CD14-positive monocyte (primary cell): ENCODE measurements at regions not wholly inside any gene's neighbourhood (a gene's known extent, or its start where the extent isn't known, plus 50 kb on each side); places are given as distances from the start of the nearest gene placed in this dataset.
"Not testable (repeated sequence)": the region's sequence is repeated elsewhere in the genome, so short reads cannot be mapped to it uniquely, and the experiment has no call there.

Experiments used
- DNase-seq, 3 donors: peaks; one replicate each; pipeline ENCODE4 v3.0.0-alpha.2; 2011 to 2022
- H2AFZ ChIP-seq: 2 replicates; pipeline ENCODE4 v1.6.0; 2012; ENCODE audit warnings: mild to moderate bottlenecking, low read depth, low read length, inconsistent platforms; ENCODE audit not compliant: insufficient read depth, poor library complexity, severe bottlenecking
- H3K27ac ChIP-seq, 2 donors: 1 replicate in 1 of 2; 2 replicates in 1 of 2; pipeline ENCODE4 v1.5.1; 2012 to 2013; ENCODE audit warnings: low read length in 2 of 2, control low read depth in 1 of 2, inconsistent platforms in 1 of 2, low read depth in 1 of 2, mild to moderate bottlenecking in 1 of 2
- H3K27me3 ChIP-seq, 2 donors: one replicate each; pipeline versions ENCODE4 v1.6.0 to v1.6.1; 2011 to 2013; ENCODE audit warnings: low read length in 2 of 2; ENCODE audit not compliant: control insufficient read depth in 2 of 2, insufficient read depth in 2 of 2
- H3K36me3 ChIP-seq, 2 donors: replicated peaks in 1 of 2; 1 replicate in 1 of 2; 2 replicates in 1 of 2; pipeline versions ENCODE4 v1.5.1 to v1.6.1; 2012 to 2013; ENCODE audit warnings: low read length in 2 of 2, control low read depth in 1 of 2, inconsistent platforms in 1 of 2, mild to moderate bottlenecking in 1 of 2; ENCODE audit not compliant: insufficient read depth in 2 of 2, control insufficient read depth in 1 of 2
- H3K4me1 ChIP-seq, 2 donors: 1 replicate in 1 of 2; 2 replicates in 1 of 2; pipeline versions ENCODE4 v1.5.1 to v1.6.1; 2012 to 2013; ENCODE audit warnings: low read length in 2 of 2, control low read depth in 1 of 2, inconsistent platforms in 1 of 2, mild to moderate bottlenecking in 1 of 2, moderate library complexity in 1 of 2; ENCODE audit not compliant: insufficient read depth in 2 of 2, control insufficient read depth in 1 of 2
- H3K4me2 ChIP-seq: replicated peaks from 2 replicates; pipeline ENCODE3; 2012; ENCODE audit warnings: low read length, moderate library complexity, mild to moderate bottlenecking; ENCODE audit not compliant: poor library complexity, severe bottlenecking; ENCODE audit errors: extremely low read depth
- H3K4me3 ChIP-seq, 3 experiments: fragments of 200-600 bp in 1 of 3; sonication (generic) in 1 of 3; replicated peaks in 1 of 3; 1 replicate in 2 of 3; 2 replicates in 1 of 3; pipeline ENCODE4 v1.5.1; 2011 to 2013; ENCODE audit warnings: low read length in 3 of 3, mild to moderate bottlenecking in 3 of 3, control low read depth in 2 of 3, low read depth in 2 of 3, inconsistent platforms in 1 of 3, moderate library complexity in 1 of 3
- H3K79me2 ChIP-seq: 2 replicates; pipeline ENCODE4 v1.6.0; 2012; ENCODE audit warnings: mild to moderate bottlenecking, control low read depth, inconsistent platforms, low read length, moderate library complexity; ENCODE audit not compliant: insufficient read depth
- H3K9ac ChIP-seq: 2 replicates; pipeline ENCODE4 v1.6.0; 2017; ENCODE audit warnings: low read length, mild to moderate bottlenecking; ENCODE audit not compliant: insufficient read depth, poor library complexity, severe bottlenecking
- H3K9me3 ChIP-seq, 2 donors: replicated peaks in 1 of 2; 1 replicate in 1 of 2; 2 replicates in 1 of 2; pipeline versions ENCODE4 v1.5.1 to v1.6.1; 2012 to 2013; ENCODE audit warnings: low read length in 2 of 2, control low read depth in 1 of 2; ENCODE audit not compliant: control insufficient read depth in 1 of 2, insufficient read depth in 1 of 2
- H4K20me1 ChIP-seq: 2 replicates; pipeline ENCODE4 v1.6.0; 2012; ENCODE audit warnings: mild to moderate bottlenecking, low read length, control low read depth, moderate library complexity; ENCODE audit not compliant: insufficient read depth
- H3K27ac Mint-ChIP-seq, 7 donors: one replicate each; pipeline ENCODE4 v1.8.0; 2020; ENCODE audit warnings: mild to moderate bottlenecking in 7 of 7, mixed read lengths in 7 of 7, moderate library complexity in 6 of 7, inconsistent platforms in 2 of 7
- H3K27me3 Mint-ChIP-seq, 3 donors: one replicate each; pipeline ENCODE4 v1.8.0; 2021 to 2022; ENCODE audit warnings: low read depth in 3 of 3, mild to moderate bottlenecking in 3 of 3, mixed read lengths in 3 of 3, moderate library complexity in 3 of 3, inconsistent platforms in 1 of 3
- H3K36me3 Mint-ChIP-seq, 2 donors: one replicate each; pipeline ENCODE4 v1.8.0; 2020; ENCODE audit warnings: mixed read lengths in 2 of 2, inconsistent platforms in 1 of 2, mild to moderate bottlenecking in 1 of 2
- H3K4me1 Mint-ChIP-seq: one replicate; pipeline ENCODE4 v1.8.0; 2020; ENCODE audit warnings: mild to moderate bottlenecking, mixed read lengths
- H3K4me3 Mint-ChIP-seq, 2 donors: one replicate each; pipeline ENCODE4 v1.8.0; 2020; ENCODE audit warnings: mild to moderate bottlenecking in 2 of 2, mixed read lengths in 2 of 2, moderate library complexity in 1 of 2
- H3K9me3 Mint-ChIP-seq, 7 donors: one replicate each; pipeline ENCODE4 v1.8.0; 2020 to 2022; ENCODE audit warnings: mixed read lengths in 7 of 7, mild to moderate bottlenecking in 6 of 7, moderate library complexity in 6 of 7, inconsistent platforms in 2 of 7
- CTCF ChIP-seq: fragments of 200-600 bp; IDR thresholded peaks from one replicate; pipeline ENCODE4 v1.8.0; 2022; ENCODE audit warnings: antibody characterized with exemption, mild to moderate bottlenecking
- WGBS: methylation state at CpG from one replicate; pipeline ENCODE4 v1.1.5; 2013; ENCODE audit warnings: missing lambda C conversion rate; ENCODE audit not compliant: insufficient coverage; 5-methylcytosine and 5-hydroxymethylcytosine counted together
- intact Hi-C, 2 donors: fragments of 100-400 bp; cut with micrococcal nuclease; formaldehyde crosslinking; loops; one replicate each; pipeline versions ENCODE4 v1.15.0 to v1.15.1; 2023

DNA sequence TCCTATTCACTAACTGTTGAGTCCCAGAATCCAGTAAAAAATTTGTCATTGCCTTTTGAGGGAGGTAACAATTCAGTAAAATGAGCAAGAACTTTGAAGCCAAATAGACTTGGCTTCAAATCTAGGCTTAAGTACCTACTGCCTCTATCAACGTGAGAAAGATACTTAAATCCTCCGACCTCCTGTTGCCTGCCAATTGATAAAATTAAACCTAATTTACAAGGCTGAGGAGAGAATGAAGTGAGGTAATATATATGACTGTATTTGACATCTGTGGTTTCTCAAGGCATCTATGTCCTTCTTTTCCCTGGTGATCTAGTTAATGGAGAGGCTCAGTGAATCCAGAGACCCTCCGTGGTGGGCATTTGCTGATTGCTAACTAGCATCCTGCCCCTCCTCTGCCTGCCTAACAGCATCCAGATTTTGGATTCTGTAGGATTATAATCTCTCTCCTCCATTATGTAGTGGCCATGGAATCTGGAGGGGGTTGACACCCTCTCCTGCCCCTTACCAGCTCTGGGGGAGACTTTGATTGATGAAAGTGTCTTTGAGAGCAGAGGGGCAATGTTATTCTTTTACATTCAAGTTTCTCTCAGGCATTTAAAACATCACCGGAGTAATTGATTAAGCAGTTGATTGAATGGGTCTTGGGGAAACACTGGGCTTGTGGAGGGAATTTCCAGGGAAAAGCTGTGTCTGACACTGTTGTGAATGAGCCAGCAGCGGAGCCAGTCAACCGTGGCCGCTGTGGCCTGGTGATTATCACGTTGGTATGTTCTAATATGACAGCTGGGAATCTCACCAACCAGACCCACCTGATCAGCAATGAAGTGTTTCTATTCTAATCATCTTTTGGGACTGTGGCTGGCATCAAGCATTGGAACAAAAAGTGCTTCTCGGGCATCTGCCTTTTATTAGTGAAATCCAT, 140.7 kb upstream of the FAM78B start:
- Histone ChIP-seq H3K79me2 (no peaks in the 10 kb centered on the region), H4K20me1 (no peaks in the 10 kb centered on the region), H3K27ac (no peak overlapping the region), H3K4me3 (no peak overlapping the region), H3K36me3 (no peaks in the 10 kb centered on the region), H3K9ac (no peak overlapping the region), H3K4me2 (no peak overlapping the region), H3K9me3 (no peaks in the 10 kb centered on the region), H3K4me1 (no peaks in the 10 kb centered on the region), H3K27me3 (no peaks in the 10 kb centered on the region), H2AFZ (no peak overlapping the region)
- intact Hi-C loops = no loop called here
- no CpG with 5 or more reads among the region's 9 CpGs for WGBS
- no peak for DNase-seq
- peaks cover 0 to 3% (median 0%) of the 10 kb centered on the region in 3 donors for H3K27me3 Mint-ChIP-seq
- TF ChIP-seq CTCF = no peak
- no peak overlapping the region for H3K27ac Mint-ChIP-seq
- peaks cover 0 to 5% (median 2%) of the 10 kb centered on the region in 7 donors for H3K9me3 Mint-ChIP-seq
- H3K36me3 Mint-ChIP-seq = no peaks in the 10 kb centered on the region
- no peaks in the 10 kb centered on the region for H3K4me1 Mint-ChIP-seq
- H3K4me3 Mint-ChIP-seq = no peak overlapping the region

GRCh38 chr1:166316306-166316705, 149.5 kb upstream of the FAM78B start:
- H2AFZ ChIP-seq, H3K27ac Mint-ChIP-seq, H3K27ac ChIP-seq, H3K4me3 ChIP-seq, H3K27me3 Mint-ChIP-seq, DNase-seq, H3K4me1 Mint-ChIP-seq, H4K20me1 ChIP-seq, H3K4me1 ChIP-seq, H3K4me2 ChIP-seq, H3K36me3 Mint-ChIP-seq, H3K27me3 ChIP-seq, intact Hi-C loops, H3K79me2 ChIP-seq, H3K9ac ChIP-seq, H3K4me3 Mint-ChIP-seq, H3K36me3 ChIP-seq, H3K9me3 ChIP-seq: not testable (repeated sequence)
- WGBS = 100% methylated on average over 1 of the region's 5 CpGs
- H3K9me3 Mint-ChIP-seq = peaks cover 6 to 23% (median 10%) of the 10 kb centered on the region in 7 donors
